NCI-H1436 (cell line): ENCODE measurements at regions not wholly inside any gene's neighbourhood (a gene's known extent, or its start where the extent isn't known, plus 50 kb on each side); places are given as distances from the start of the nearest gene placed in this dataset.
"Not testable (repeated sequence)": the region's sequence is repeated elsewhere in the genome, so short reads cannot be mapped to it uniquely, and the experiment has no call there.

Experiments
- DNase-seq: peaks from one replicate; lab custom pipeline; 2025; lab: John Stamatoyannopoulos, UW

GRCh38 chr9:104326912-104327311 is 177.2 kb upstream of the OR13F1 start:
- DNase-seq = no peak

DNA sequence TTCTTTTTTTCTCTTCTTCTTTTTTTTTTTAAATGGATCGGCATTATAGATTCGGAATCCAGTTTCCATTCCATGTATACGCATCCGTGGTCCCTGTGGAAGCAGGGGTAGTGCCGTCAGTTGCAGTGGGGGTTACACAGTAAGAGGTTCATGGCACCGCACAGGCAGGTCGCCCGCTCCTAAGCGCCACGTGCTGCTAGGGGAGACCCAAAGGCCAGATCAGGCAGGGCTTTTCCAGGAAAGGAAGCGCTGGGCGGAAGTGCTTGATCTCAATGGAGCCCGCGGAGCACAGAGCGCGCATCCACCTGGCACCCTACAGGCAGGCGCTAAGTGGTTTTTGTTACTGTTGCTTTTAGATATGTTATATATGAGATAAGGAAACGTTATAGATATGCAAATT is 174.8 kb upstream of the OR13F1 start:
- no peak for DNase-seq

DNA sequence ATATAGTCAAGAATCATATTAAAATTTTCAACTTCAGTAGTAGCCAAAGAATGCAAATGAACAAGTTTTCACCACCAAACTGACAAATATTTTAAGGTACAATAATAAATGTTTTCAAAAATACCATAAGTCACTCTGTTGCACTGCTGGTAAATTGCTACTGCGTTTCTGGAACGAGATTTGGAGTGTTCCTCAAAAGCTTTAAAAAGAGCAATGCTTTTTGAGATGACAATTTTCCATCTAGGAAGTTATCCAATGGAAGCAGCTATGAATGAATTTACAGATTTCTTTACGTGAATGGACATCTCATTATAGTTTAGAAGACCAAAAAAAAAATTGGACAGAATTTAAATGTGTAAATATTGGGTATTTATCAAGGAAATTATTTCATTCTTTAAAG is 173.2 kb upstream of the OR13F1 start:
- DNase-seq = no peak

DNA sequence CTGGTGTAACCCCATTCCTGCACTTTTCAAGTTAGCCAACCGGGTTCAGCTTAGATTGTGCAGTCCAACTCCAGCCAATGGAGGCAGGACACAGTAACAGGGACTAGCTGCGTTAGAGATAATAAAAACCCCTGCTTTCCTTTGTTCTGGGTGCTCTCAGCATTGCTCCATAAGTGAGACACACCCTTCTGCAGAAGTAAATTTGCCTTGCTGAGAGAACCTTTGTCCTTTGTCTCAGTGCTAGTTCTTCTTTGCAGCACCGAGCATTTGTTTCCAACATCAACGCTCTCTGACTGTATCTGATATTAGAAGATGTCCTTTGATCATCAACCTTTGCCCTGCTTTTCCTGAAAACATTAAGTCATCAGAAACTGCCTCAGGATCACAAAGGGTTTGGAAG is 169.5 kb upstream of the OR13F1 start:
- DNase-seq = no peak

GRCh38 chr9:104339692-104340091 is 164.4 kb upstream of the OR13F1 start:
- no peak for DNase-seq

- DNase-seq = no peak
These were observed 161.5 kb upstream of the OR13F1 start for GRCh38 chr9:104342552-104342951.

- DNase-seq = no peak
These were observed 159.0 kb upstream of the OR13F1 start for GRCh38 chr9:104345061-104345460.

DNA sequence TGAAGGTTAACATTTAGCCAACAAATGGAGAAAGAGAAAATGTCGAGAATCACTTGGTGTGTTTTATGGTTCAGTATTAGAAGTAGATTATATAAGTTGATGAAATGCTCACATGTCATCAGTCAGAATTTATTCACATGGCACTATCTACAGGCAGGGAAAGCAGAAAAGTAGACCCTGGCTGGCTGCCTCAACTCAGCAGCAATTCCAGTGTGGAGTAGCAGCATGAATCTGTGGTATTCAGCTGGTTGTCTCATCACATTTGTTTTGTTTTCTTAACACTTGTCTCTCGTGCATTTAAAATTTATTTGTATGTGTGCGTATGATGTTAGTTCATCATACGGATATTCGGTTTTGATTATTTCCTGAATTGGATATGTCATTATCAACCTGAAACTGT is 153.5 kb upstream of the OR13F1 start:
- no peak for DNase-seq

- DNase-seq = no peak
These were observed 152.3 kb upstream of the OR13F1 start for GRCh38 chr9:104351726-104352125.

- DNase-seq = no peak
These were observed 142.9 kb upstream of the OR13F1 start for GRCh38 chr9:104361207-104361606.

GRCh38 chr9:104362912-104363472 is 141.1 kb upstream of the OR13F1 start:
- DNase-seq = no peak

- no peak for DNase-seq
These were observed 136.6 kb upstream of the OR13F1 start for GRCh38 chr9:104367507-104367906.

DNA sequence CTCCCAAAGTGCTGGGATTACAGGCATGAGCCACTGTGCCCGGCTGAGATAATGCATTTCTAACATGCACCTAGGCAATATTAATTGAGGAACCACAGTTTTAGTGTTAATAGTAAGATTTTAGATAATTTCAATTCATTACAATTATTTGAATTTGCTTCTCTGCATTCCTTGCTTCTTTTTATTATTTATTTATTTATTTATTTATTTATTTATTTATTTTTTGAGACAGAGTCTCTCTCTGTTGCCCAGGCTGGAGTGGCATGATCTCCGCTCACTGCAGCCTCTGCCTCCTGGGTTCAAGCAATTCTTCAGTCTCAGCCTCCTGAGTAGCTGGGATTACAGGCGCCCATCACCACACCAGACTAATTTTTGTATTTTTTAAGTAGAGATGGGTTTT is 135.7 kb upstream of the OR13F1 start:
- DNase-seq = not testable (repeated sequence)

- DNase-seq = no peak
These were observed 129.4 kb upstream of the OR13F1 start for GRCh38 chr9:104374711-104375110.

DNA sequence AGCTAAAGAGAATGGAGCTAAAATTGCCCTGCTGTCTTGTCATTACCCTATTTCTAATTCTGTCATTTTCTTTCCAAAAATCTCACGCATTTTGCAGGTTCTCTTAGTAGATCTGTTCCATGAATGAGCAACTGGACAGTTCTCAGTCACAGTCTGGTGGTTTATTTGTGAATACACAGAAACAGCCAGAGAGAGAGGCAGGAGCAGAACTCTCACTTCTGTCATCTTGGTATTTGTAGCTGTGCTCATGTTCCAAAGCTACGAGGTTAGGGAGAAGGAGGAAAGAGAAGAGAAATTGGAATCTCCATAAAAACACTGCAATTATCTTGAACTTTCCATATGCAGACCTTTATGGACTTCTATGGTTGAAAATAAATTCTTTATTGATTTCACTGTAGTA is 118.0 kb upstream of the OR13F1 start:
- no peak for DNase-seq

DNA sequence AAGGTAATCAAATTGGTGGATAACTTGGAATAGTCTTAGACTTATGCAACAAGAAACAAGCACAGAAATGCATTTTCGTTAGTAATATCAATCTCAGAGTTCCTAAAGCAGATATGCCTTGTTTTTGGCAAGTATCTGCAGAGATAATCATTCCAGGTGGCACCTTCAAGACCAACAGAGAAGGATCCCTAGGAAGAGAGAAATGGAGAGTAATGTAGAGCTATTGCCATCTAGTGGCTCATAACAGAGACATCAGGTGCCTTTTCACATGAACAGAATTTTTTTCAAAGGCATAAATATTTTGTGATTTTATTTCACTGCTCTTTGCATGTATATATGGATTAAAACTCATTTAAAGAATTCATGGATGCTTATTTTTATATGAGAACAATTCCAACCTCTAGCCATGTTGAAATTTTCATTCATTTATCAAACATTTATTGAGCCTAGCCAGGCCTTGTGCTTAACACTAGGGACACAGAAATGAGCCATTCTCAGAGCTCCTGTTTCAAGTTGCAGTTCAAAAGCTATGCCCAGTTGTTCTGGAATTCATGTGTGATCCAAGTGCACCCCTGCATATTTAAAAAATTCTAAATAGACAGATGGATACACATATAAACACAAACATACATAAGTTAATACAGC is 117.5 kb upstream of the OR13F1 start:
- peak; percentile 44 for DNase-seq

DNA sequence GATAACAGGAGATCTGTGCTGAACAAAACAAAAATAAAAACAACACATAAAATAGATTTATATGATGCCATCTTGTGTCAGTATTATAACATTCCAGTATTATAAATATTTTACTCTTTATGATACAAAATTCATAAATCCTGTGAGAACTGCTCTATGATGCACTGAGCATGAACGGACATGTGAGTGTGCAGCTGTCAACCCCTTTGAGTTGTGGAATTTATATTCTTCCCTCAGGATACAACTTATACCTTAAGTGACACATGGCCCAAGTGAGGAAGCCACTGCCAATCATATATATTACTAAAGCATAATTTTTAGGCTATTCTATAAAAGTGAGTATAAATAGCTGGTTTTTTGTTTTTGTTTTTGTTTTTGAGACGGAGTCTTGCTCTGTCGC is 116.0 kb upstream of the OR13F1 start:
- DNase-seq = no peak

DNA sequence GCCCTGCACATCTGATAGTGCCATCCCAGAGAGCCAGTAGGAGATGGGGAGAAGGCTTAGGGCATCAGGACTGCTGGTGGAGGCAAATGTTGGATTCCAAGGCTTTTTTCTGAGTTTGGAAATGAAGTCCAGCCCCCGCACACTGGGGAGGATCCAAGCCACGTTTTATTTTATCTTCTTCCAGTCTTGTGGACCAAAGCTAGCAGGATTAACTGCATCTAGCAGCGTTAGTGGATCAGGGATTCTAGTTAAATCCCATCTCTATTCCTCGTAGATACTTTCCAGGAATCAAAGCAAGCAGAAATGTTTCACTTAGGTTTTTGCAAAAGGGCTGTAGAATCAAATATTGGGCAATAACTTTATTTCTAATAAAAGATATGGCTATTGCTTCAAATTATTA is 114.7 kb upstream of the OR13F1 start:
- no peak for DNase-seq

DNA sequence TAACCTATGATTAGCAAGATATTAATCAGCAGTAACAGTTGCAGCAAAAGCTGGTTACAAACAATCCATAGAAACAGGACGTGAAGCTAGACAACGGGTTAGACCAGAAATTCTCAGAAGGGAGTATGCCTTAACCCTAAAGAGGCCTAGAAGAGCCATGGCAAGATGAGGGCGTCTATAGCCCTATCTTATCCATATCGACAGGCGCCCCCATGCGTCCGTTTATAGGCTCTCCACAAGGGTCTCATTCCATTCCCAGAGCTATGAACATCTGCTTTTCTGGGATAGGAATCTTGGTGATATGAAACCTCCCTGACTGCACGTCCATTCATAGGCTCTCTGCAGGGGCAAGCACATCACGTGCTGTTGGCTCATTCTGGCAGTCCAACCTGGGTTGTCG is 109.2 kb upstream of the OR13F1 start:
- not testable (repeated sequence) for DNase-seq

DNA sequence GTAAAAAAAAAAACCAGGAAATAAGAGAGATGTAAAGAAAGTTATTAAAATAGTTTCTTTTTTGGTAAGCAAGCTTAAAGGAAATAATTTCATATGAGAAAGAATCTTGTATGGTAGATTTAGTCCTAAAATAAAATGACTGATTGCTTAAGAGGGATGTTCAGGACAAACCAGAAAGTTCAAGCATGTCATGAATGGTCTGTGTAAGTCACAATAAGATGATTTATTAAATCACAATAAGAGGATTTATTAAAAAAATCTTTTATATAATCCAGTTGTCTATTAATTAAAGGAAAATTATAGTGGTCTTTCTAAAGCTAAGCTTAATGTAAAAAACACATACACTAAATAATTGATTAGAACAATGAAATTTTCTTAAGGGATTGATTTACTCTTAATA is 91.8 kb upstream of the OR13F1 start:
- DNase-seq = no peak

GRCh38 chr9:104416470-104416869 is 87.6 kb upstream of the OR13F1 start:
- no peak for DNase-seq

GRCh38 chr9:104417296-104417695 is 86.8 kb upstream of the OR13F1 start:
- DNase-seq = no peak

DNA sequence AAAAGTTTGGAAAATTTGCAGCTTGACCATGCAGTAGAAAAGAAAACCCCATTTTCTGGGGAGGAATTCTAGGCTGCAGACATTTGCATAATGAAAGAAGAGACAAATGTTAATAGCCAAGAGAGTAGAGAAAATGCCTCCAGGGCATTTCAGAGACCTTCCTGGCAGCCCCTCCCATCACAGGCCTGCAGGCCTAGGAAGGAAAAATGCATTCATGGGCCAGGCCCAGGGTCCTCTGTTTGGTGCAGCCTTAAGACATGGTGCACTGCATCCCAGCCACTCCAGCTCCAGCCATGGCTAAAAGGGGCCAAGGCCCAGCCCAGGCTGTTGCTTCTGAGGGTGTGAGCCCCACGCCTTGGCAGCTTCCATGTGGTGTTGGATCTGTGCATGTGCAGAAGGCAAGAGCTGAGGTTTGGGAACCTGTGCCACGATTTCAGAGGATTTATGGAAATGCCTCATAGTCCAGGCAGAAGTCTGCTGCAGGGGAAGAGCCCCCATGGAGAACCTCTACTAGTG is 75.0 kb upstream of the OR13F1 start:
- no peak for DNase-seq

DNA sequence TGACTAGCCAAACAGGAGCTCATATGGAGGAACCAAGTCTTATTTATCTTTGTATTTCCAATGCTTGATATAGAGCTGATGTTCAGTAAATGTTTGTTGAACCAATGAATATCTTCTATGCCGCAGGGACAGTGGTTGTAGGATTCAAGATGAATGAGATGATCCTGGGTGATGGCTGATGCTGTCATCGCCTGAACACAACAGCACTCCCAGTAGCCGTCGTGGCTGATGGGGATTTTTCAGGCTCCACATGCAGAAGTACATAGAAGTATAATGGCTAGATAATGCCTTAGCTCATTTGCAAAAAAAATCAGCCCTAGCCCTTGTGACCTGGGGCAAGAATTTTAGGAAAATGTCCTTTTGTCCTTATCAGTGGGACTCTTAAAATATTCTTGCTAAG is 69.0 kb upstream of the OR13F1 start:
- DNase-seq = no peak
